ENCODE measurements at regions not wholly inside any gene's neighbourhood (a gene's known extent, or its start where the extent isn't known, plus 50 kb on each side); places are given as distances from the start of the nearest gene placed in this dataset.

GRCh38 chr5:93845376-93845775 lies 104.0 kb upstream of the POU5F2 start:
- H3K4me3 ChIP-seq: no peak overlapping the region
- H3K4me2 ChIP-seq: no peak overlapping the region
- no peak for DNase-seq (ENCODE audit: low read depth in 1 of 2, low spot score in 1 of 2)
- no peaks in the 10 kb centered on the region for H3K4me1 ChIP-seq
- no peak for FAIRE-seq
- ATAC-seq: no peak
- no peak overlapping the region for H3K27ac ChIP-seq
- H3K9me3 ChIP-seq: peaks cover 18% of the 10 kb centered on the region; the same call in 1 of the 3 replicates
- CTCF ChIA-PET: interaction anchor here (1.5 kb wide), 1 partner anchor 14 kb away, joined by 5 read pairs; no protein-coding TSS in a partner anchor
- 80% methylated on average over 2 of the region's 2 CpGs for WGBS (ENCODE audit: missing lambda C conversion rate)
- no peak for TF ChIP-seq NFE2L2 (conservative IDR thresholded peaks at IDR 0.05; ENCODE audit: low read length)
- TF ChIP-seq ATOH8 (CRISPR knock-in tag; IDR thresholded peaks at IDR 0.05; ENCODE audit: low read depth): no peak
- TF ChIP-seq SMC3 (IDR thresholded peaks at IDR 0.05): no peak
- no peak for TF ChIP-seq EHF (CRISPR knock-in tag; IDR thresholded peaks at IDR 0.05)
- TF ChIP-seq HDAC2 (IDR thresholded peaks at IDR 0.05): no peak
- no peak for TF ChIP-seq POLR2A (IDR thresholded peaks at IDR 0.05; ENCODE audit: low read length)
- no peak for TF ChIP-seq BHLHE40 (IDR thresholded peaks at IDR 0.05; ENCODE audit: low read depth, low read length)
- no peak for TF ChIP-seq CEBPB (IDR thresholded peaks at IDR 0.05)
- POLR2A ChIA-PET: no interaction called here

GRCh38 chr5:93831449-93831848 lies 90.0 kb upstream of the POU5F2 start:
- ChIA-PET POLR2A (no interaction called here), CTCF (interaction anchor here (0.6 to 1.2 kb wide), 6 partner anchors 14 to 387 kb away, joined by 3 to 5 read pairs (median 3); no protein-coding TSS in a partner anchor)

More at GRCh38 chr5:93831449-93831848, 90.0 kb upstream of the POU5F2 start:
- peak overlapping the region; percentile 52 for H3K4me2 ChIP-seq
- H3K9me3 ChIP-seq: no peaks in the 10 kb centered on the region
- FAIRE-seq: peak; percentile 46
- TF ChIP-seq HMGXB4 (CRISPR knock-in tag; IDR thresholded peaks at IDR 0.05; ENCODE audit: borderline replicate concordance) (no peak), CTCF (IDR thresholded peaks at IDR 0.05) (no peak), GATA3 (IDR thresholded peaks at IDR 0.05; ENCODE audit: borderline replicate concordance) (no peak), ELK1 (IDR thresholded peaks at IDR 0.05; ENCODE audit: low read depth, low read length) (no peak), EHMT2 (IDR thresholded peaks at IDR 0.05; ENCODE audit: low read depth) (no peak), RAD21 (conservative IDR thresholded peaks at IDR 0.05 in 1 of 2, IDR thresholded peaks at IDR 0.05 in 1 of 2) (0 out of 5 replicates have a peak, but pooled peaks have one; percentile 8 to 24), FOXS1 (CRISPR knock-in tag; IDR thresholded peaks at IDR 0.05) (no peak), HDAC2 (IDR thresholded peaks at IDR 0.05) (no peak), JUNB (IDR thresholded peaks at IDR 0.05) (peak; percentile 39), RCOR1 (IDR thresholded peaks at IDR 0.05; ENCODE audit: low read depth, low read length) (no peak), TP53 (CRISPR knock-in tag; IDR thresholded peaks at IDR 0.05) (no peak), KDM1A (IDR thresholded peaks at IDR 0.05; ENCODE audit: low read depth) (no peak), REST (IDR thresholded peaks at IDR 0.05) (no peak), ZFP36 (IDR thresholded peaks at IDR 0.05; ENCODE audit: borderline replicate concordance, partially characterized antibody) (no peak), FOSL2 (IDR thresholded peaks at IDR 0.05) (0 out of 2 replicates have a peak, but pooled peaks have one; percentile 13), FOSL2 (CRISPR knock-in tag; IDR thresholded peaks at IDR 0.05) (peak; percentile 64), MAZ (IDR thresholded peaks at IDR 0.05; ENCODE audit: borderline replicate concordance, low read depth, low read length) (no peak), HES2 (IDR thresholded peaks at IDR 0.05) (no peak), NPAS2 (CRISPR knock-in tag; IDR thresholded peaks at IDR 0.05; ENCODE audit: borderline replicate concordance) (no peak)
- ATAC-seq: peak; percentile 86 to 93
- H3K4me1 ChIP-seq: peaks cover 14% of the 10 kb centered on the region
- no peak overlapping the region for H3K4me3 ChIP-seq
- 10% methylated on average over 2 of the region's 2 CpGs for WGBS (ENCODE audit: missing lambda C conversion rate)
- peak; percentile 20 to 38 for DNase-seq (ENCODE audit: low read depth in 1 of 2, low spot score in 1 of 2)
- H3K27ac ChIP-seq: 0 out of 6 replicates have a peak overlapping the region, but pooled peaks of 1 of the 2 experiments have one; percentile 5
